HEK293 (cell line): ENCODE measurements at regions not wholly inside any gene's neighbourhood (a gene's known extent, or its start where the extent isn't known, plus 50 kb on each side); places are given as distances from the start of the nearest gene placed in this dataset.

Experiments
- CTCF ChIA-PET: fragments of 350-600 bp; formaldehyde crosslinking; extraction: SDS; loops from one replicate; lab custom pipeline; 2021; ENCODE audit warnings: antibody characterized with exemption; lab: Yijun Ruan, JAX
- POLR2A ChIA-PET: fragments of 300-600 bp; formaldehyde crosslinking; extraction: SDS; loops from one replicate; lab custom pipeline; 2020; ENCODE audit warnings: antibody characterized with exemption, inconsistent platforms; lab: Yijun Ruan, JAX
- H3K27ac ChIP-seq: fragments of 200-500 bp; sonication (Bioruptor generic); 2 replicates; pipeline ENCODE4 v1.5.1; 2014; ENCODE audit warnings: low read depth, low read length, control low read depth, inconsistent platforms; ENCODE audit errors: extremely low read depth
- H3K36me3 ChIP-seq, 2 experiments: fragments of 200-500 bp in 1 of 2; sonication (Bioruptor generic) in 1 of 2; 1 replicate in 1 of 2; 2 replicates in 1 of 2; pipeline ENCODE4 v1.5.1; 2014 to 2017; ENCODE audit warnings: inconsistent platforms in 2 of 2, low read length in 2 of 2; ENCODE audit not compliant: control insufficient read depth in 2 of 2, insufficient read depth in 1 of 2
- H3K4me1 ChIP-seq: fragments of 200-500 bp; sonication (Bioruptor generic); 2 replicates; pipeline ENCODE4 v1.5.1; 2014; ENCODE audit warnings: mild to moderate bottlenecking, low read length, inconsistent platforms; ENCODE audit not compliant: control insufficient read depth, insufficient read depth
- H3K4me3 ChIP-seq: 2 replicates; pipeline ENCODE4 v1.5.1; 2011; ENCODE audit warnings: low read depth, mild to moderate bottlenecking, control low read depth, low read length, moderate library complexity
- H3K9me3 ChIP-seq: fragments of 200-500 bp; sonication (Bioruptor generic); 2 replicates; pipeline ENCODE4 v1.5.1; 2014; ENCODE audit warnings: low read depth, low read length, inconsistent platforms; ENCODE audit not compliant: control insufficient read depth, insufficient read depth
- FEZF1 ChIP-seq: fragments of 450-650 bp; formaldehyde crosslinking; IDR thresholded peaks from 2 replicates; pipeline ENCODE4 v1.5.1; 2016; ENCODE audit warnings: missing biosample characterization, missing genetic modification characterization
- GLIS1 ChIP-seq: fragments of 450-650 bp; formaldehyde crosslinking; IDR thresholded peaks from 2 replicates; pipeline ENCODE4 v1.5.1; 2016; ENCODE audit warnings: missing biosample characterization, missing genetic modification characterization
- OSR2 ChIP-seq: fragments of 450-650 bp; formaldehyde crosslinking; IDR thresholded peaks from 2 replicates; pipeline ENCODE4 v1.5.1; 2016; ENCODE audit warnings: missing biosample characterization, missing genetic modification characterization
- SETDB1 ChIP-seq: IDR thresholded peaks from one replicate; pipeline ENCODE4 v1.6.1; 2017; ENCODE audit warnings: mild to moderate bottlenecking, low read length, moderate library complexity, mixed read lengths; ENCODE audit not compliant: insufficient read length
- SP7 ChIP-seq: fragments of 450-650 bp; formaldehyde crosslinking; IDR thresholded peaks from 2 replicates; pipeline ENCODE4 v1.5.1; 2016; ENCODE audit warnings: missing biosample characterization, missing genetic modification characterization
- WT1 ChIP-seq: fragments of 450-650 bp; formaldehyde crosslinking; IDR thresholded peaks from 2 replicates; pipeline ENCODE4 v1.5.1; 2016; ENCODE audit warnings: missing biosample characterization, missing genetic modification characterization
- ZBTB1 ChIP-seq: fragments of 450-650 bp; formaldehyde crosslinking; IDR thresholded peaks from 2 replicates; pipeline ENCODE4 v1.5.1; 2016; ENCODE audit warnings: missing biosample characterization, missing genetic modification characterization
- ZBTB11 ChIP-seq: fragments of 450-650 bp; formaldehyde crosslinking; conservative IDR thresholded peaks from 2 replicates; pipeline ENCODE4 v1.5.1; 2016; ENCODE audit warnings: low read depth, missing biosample characterization, missing genetic modification characterization
- ZFP69B ChIP-seq: fragments of 450-650 bp; formaldehyde crosslinking; IDR thresholded peaks from 2 replicates; pipeline ENCODE4 v1.5.1; 2016; ENCODE audit warnings: missing biosample characterization, missing genetic modification characterization
- ZNF157 ChIP-seq: fragments of 450-650 bp; formaldehyde crosslinking; IDR thresholded peaks from 2 replicates; pipeline ENCODE4 v1.5.1; 2016; ENCODE audit warnings: missing biosample characterization, missing genetic modification characterization
- ZNF16 ChIP-seq: fragments of 450-650 bp; formaldehyde crosslinking; IDR thresholded peaks from 2 replicates; pipeline ENCODE4 v1.5.1; 2016; ENCODE audit warnings: low read depth, missing biosample characterization, missing genetic modification characterization
- ZNF169 ChIP-seq: fragments of 450-650 bp; formaldehyde crosslinking; IDR thresholded peaks from 2 replicates; pipeline ENCODE4 v1.5.1; 2016; ENCODE audit warnings: missing biosample characterization, missing genetic modification characterization
- ZNF174 ChIP-seq: fragments of 450-650 bp; formaldehyde crosslinking; IDR thresholded peaks from 2 replicates; pipeline ENCODE4 v1.5.0; 2017; ENCODE audit warnings: missing biosample characterization, mild to moderate bottlenecking, missing genetic modification characterization
- ZNF175 ChIP-seq: fragments of 450-650 bp; formaldehyde crosslinking; IDR thresholded peaks from 2 replicates; pipeline ENCODE4 v1.5.1; 2016; ENCODE audit warnings: missing biosample characterization, missing genetic modification characterization
- ZNF184 ChIP-seq: fragments of 450-650 bp; IDR thresholded peaks from 2 replicates; pipeline ENCODE4 v1.5.1; 2018; ENCODE audit warnings: missing biosample characterization, mild to moderate bottlenecking, missing genetic modification characterization
- ZNF248 ChIP-seq: fragments of 450-650 bp; formaldehyde crosslinking; IDR thresholded peaks from 2 replicates; pipeline ENCODE4 v1.5.1; 2017; ENCODE audit warnings: missing biosample characterization, missing genetic modification characterization
- ZNF266 ChIP-seq: fragments of 450-650 bp; formaldehyde crosslinking; IDR thresholded peaks from 2 replicates; pipeline ENCODE4 v1.5.1; 2016; ENCODE audit warnings: missing biosample characterization, missing genetic modification characterization, low read depth
- ZNF302 ChIP-seq: fragments of 450-650 bp; formaldehyde crosslinking; IDR thresholded peaks from 2 replicates; pipeline ENCODE4 v1.5.1; 2016; ENCODE audit warnings: missing biosample characterization, missing genetic modification characterization, low read depth
- ZNF37A ChIP-seq: fragments of 450-650 bp; IDR thresholded peaks from 2 replicates; pipeline ENCODE4 v1.5.1; 2018; ENCODE audit warnings: missing biosample characterization, missing genetic modification characterization
- ZNF404 ChIP-seq: fragments of 450-650 bp; formaldehyde crosslinking; IDR thresholded peaks from 2 replicates; pipeline ENCODE4 v1.5.1; 2017; ENCODE audit warnings: missing biosample characterization, missing genetic modification characterization
- ZNF514 ChIP-seq: fragments of 450-650 bp; formaldehyde crosslinking; IDR thresholded peaks from 2 replicates; pipeline ENCODE4 v1.5.1; 2016; ENCODE audit warnings: missing biosample characterization, missing genetic modification characterization
- ZNF585B ChIP-seq: fragments of 450-650 bp; formaldehyde crosslinking; IDR thresholded peaks from 2 replicates; pipeline ENCODE4 v1.5.1; 2016; ENCODE audit warnings: missing biosample characterization, missing genetic modification characterization
- ZNF596 ChIP-seq: fragments of 450-650 bp; IDR thresholded peaks from 2 replicates; pipeline ENCODE4 v1.5.0; 2018; ENCODE audit warnings: missing biosample characterization, mild to moderate bottlenecking, missing genetic modification characterization, moderate library complexity
- ZNF704 ChIP-seq: fragments of 450-650 bp; formaldehyde crosslinking; IDR thresholded peaks from 2 replicates; pipeline ENCODE4 v1.5.1; 2016; ENCODE audit warnings: missing biosample characterization, missing genetic modification characterization
- ZNF776 ChIP-seq: fragments of 450-650 bp; formaldehyde crosslinking; IDR thresholded peaks from 2 replicates; pipeline ENCODE4 v1.5.0; 2017; ENCODE audit warnings: missing biosample characterization, missing genetic modification characterization, borderline replicate concordance
- ZNF777 ChIP-seq: fragments of 450-650 bp; formaldehyde crosslinking; IDR thresholded peaks from 2 replicates; pipeline ENCODE4 v1.5.1; 2017; ENCODE audit warnings: missing biosample characterization, missing genetic modification characterization, borderline replicate concordance
- ZSCAN5A ChIP-seq: fragments of 450-650 bp; formaldehyde crosslinking; IDR thresholded peaks from 2 replicates; pipeline ENCODE4 v1.5.1; 2016; ENCODE audit warnings: missing biosample characterization, missing genetic modification characterization
- TF ChIP-seq, protein P1 (sequence below): fragments of 450-650 bp; IDR thresholded peaks from 2 replicates; pipeline ENCODE4 v1.5.1; 2018; ENCODE audit warnings: missing biosample characterization, mild to moderate bottlenecking, missing genetic modification characterization
- TF ChIP-seq, protein P2 (sequence below): fragments of 450-650 bp; formaldehyde crosslinking; IDR thresholded peaks from 2 replicates; pipeline ENCODE4 v1.5.1; 2016; ENCODE audit warnings: missing biosample characterization, missing genetic modification characterization

DNA sequence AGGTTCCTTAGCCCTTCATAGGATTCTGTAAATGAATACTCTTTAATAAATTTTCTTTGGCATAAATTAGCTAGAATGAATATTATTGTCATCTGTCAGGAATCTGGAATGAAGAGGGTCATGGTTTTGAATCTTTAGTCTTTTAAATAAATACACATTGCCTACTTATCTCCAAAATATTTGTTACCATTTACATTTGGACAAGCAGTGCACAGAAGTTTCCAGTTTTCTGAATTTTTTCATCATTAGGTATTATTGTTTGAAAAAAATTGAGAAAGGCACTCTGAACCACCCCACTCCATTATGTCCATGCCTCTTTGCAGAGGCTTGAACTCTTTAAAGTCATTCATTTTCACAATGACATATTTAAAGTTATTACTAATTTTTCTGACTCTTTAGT, 549.0 kb upstream of the LUZP2 start:
- CTCF ChIA-PET: interaction anchor here (0.6 kb wide), 1 partner anchor 620 kb away, joined by 3 read pairs; no protein-coding TSS in a partner anchor
- POLR2A ChIA-PET: no interaction called here
- H3K4me1 ChIP-seq: no peaks in the 10 kb centered on the region
- no peaks in the 10 kb centered on the region for H3K36me3 ChIP-seq
- H3K4me3 ChIP-seq: no peak overlapping the region
- H3K9me3 ChIP-seq: no peaks in the 10 kb centered on the region
- H3K27ac ChIP-seq: no peak overlapping the region
- TF ChIP-seq, protein P1, sequence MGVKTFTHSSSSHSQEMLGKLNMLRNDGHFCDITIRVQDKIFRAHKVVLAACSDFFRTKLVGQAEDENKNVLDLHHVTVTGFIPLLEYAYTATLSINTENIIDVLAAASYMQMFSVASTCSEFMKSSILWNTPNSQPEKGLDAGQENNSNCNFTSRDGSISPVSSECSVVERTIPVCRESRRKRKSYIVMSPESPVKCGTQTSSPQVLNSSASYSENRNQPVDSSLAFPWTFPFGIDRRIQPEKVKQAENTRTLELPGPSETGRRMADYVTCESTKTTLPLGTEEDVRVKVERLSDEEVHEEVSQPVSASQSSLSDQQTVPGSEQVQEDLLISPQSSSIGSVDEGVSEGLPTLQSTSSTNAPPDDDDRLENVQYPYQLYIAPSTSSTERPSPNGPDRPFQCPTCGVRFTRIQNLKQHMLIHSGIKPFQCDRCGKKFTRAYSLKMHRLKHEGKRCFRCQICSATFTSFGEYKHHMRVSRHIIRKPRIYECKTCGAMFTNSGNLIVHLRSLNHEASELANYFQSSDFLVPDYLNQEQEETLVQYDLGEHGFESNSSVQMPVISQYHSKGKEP (tag by site-specific recombination): no peak
- TF ChIP-seq ZNF16 (tag by site-specific recombination) (no peak), WT1 (tag by site-specific recombination) (no peak), ZNF157 (tag by site-specific recombination) (no peak), ZNF514 (tag by site-specific recombination) (no peak), ZNF37A (no peak), ZNF175 (tag by site-specific recombination) (no peak), OSR2 (tag by site-specific recombination) (no peak), ZNF777 (tag by site-specific recombination) (no peak), GLIS1 (tag by site-specific recombination) (no peak), ZNF776 (no peak), ZNF174 (no peak), ZNF302 (tag by site-specific recombination) (no peak), ZNF704 (tag by site-specific recombination) (no peak), ZSCAN5A (tag by site-specific recombination) (no peak), FEZF1 (tag by site-specific recombination) (no peak), ZNF184 (tag by site-specific recombination) (no peak), SP7 (tag by site-specific recombination) (no peak), ZNF404 (tag by site-specific recombination) (no peak)

DNA sequence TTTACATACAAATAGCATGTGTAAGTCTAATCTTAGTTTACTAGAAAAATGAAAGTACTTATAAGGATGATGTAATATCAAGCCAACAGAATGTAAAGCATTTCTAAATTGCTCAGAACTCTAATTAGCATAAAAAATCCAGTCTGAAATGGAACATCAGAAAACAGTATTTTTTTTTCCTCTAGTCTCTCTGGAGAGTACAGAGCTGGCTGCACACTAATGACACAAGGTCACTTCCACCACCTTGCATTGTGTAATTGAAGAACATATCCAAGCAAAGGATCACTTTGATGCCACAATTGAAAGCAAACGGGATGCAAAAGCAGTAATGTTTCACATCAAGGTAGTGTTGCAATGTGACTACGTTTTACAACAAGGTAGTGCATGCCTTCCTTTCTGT, 548.0 kb upstream of the LUZP2 start:
- Histone ChIP-seq H3K9me3 (no peaks in the 10 kb centered on the region), H3K4me1 (no peaks in the 10 kb centered on the region), H3K4me3 (no peak overlapping the region), H3K36me3 (no peaks in the 10 kb centered on the region), H3K27ac (no peak overlapping the region)
- ChIA-PET CTCF (no interaction called here), POLR2A (no interaction called here)
- TF ChIP-seq ZBTB1 (no peak), ZNF585B (no peak), ZNF16 (tag by site-specific recombination) (no peak), ZNF248 (no peak), ZNF266 (tag by site-specific recombination) (no peak), ZFP69B (tag by site-specific recombination) (no peak), ZNF596 (tag by site-specific recombination) (no peak), ZNF169 (tag by site-specific recombination) (no peak), ZBTB11 (tag by site-specific recombination) (no peak), ZNF174 (no peak), SETDB1 (no peak)
- TF ChIP-seq, protein P2, sequence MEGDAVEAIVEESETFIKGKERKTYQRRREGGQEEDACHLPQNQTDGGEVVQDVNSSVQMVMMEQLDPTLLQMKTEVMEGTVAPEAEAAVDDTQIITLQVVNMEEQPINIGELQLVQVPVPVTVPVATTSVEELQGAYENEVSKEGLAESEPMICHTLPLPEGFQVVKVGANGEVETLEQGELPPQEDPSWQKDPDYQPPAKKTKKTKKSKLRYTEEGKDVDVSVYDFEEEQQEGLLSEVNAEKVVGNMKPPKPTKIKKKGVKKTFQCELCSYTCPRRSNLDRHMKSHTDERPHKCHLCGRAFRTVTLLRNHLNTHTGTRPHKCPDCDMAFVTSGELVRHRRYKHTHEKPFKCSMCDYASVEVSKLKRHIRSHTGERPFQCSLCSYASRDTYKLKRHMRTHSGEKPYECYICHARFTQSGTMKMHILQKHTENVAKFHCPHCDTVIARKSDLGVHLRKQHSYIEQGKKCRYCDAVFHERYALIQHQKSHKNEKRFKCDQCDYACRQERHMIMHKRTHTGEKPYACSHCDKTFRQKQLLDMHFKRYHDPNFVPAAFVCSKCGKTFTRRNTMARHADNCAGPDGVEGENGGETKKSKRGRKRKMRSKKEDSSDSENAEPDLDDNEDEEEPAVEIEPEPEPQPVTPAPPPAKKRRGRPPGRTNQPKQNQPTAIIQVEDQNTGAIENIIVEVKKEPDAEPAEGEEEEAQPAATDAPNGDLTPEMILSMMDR (tag by site-specific recombination): no peak
